Coronary artery (tissue), 2 donors: ENCODE measurements at regions not wholly inside any gene's neighbourhood (a gene's known extent, or its start where the extent isn't known, plus 50 kb on each side); places are given as distances from the start of the nearest gene placed in this dataset.
"Not testable (repeated sequence)": the region's sequence is repeated elsewhere in the genome, so short reads cannot be mapped to it uniquely, and the experiment has no call there.

ENCODE experiments used
- DNase-seq: peaks from one replicate; pipeline ENCODE4 v3.0.0-alpha.2; 2017; ENCODE audit warnings: low spot score
- H3K27ac ChIP-seq, 2 donors: fragments of 200-600 bp; sonication (generic); one replicate each; pipeline ENCODE4 v1.5.1; 2016 to 2019
- H3K4me3 ChIP-seq: fragments of 200-600 bp; sonication (generic); 2 replicates; pipeline ENCODE4 v1.5.1; 2016; ENCODE audit warnings: mild to moderate bottlenecking, moderate library complexity
- TF ChIP-seq, protein P1 (sequence below): fragments of 200-600 bp; sonication (generic); IDR thresholded peaks from one replicate; pipeline ENCODE4 v1.5.1; 2019; ENCODE audit warnings: antibody characterized with exemption

DNA sequence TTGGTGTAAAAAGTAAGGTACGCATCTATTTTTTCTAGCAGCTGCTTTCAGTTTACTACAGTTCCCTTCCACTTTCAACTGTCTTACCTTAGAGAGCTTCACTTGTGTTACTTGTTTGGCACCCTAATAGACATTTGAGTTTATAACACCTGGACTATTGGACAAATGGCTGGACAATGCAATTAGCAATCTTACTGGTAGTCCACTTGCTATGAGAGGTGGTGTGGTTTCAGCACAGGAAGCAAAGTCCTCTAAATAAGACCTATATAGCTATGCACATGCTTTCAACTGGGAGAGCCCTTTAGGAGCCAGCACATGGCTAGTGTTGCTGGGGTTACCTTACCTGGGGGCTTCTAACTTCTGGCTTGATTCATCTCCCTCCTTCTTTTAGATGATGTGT lies 119.6 kb upstream of the RANBP3L start:
- TF ChIP-seq, protein P1, sequence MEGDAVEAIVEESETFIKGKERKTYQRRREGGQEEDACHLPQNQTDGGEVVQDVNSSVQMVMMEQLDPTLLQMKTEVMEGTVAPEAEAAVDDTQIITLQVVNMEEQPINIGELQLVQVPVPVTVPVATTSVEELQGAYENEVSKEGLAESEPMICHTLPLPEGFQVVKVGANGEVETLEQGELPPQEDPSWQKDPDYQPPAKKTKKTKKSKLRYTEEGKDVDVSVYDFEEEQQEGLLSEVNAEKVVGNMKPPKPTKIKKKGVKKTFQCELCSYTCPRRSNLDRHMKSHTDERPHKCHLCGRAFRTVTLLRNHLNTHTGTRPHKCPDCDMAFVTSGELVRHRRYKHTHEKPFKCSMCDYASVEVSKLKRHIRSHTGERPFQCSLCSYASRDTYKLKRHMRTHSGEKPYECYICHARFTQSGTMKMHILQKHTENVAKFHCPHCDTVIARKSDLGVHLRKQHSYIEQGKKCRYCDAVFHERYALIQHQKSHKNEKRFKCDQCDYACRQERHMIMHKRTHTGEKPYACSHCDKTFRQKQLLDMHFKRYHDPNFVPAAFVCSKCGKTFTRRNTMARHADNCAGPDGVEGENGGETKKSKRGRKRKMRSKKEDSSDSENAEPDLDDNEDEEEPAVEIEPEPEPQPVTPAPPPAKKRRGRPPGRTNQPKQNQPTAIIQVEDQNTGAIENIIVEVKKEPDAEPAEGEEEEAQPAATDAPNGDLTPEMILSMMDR: no peak
- DNase-seq: no peak

DNA sequence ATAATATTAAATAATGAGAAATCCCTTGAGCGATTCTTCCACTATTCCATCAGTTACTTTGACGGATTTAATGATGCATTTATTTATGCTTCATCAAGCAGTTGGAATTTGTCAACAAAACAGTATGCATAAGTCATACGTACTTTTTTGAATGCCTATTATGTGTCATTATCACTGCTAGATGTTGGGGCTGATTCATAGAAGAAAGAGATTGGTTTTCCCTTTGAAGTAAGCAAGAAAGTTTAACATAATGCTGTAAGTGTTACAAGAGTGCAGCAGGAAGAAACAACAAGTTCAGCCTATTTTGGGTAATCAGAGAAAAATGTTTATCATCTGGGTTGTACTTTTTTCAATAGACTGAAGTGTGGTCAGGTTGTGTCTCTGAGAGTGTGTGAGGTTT lies 121.2 kb upstream of the RANBP3L start:
- no peak for DNase-seq
- Histone ChIP-seq H3K27ac (no peak overlapping the region), H3K4me3 (no peak overlapping the region)
- TF ChIP-seq, protein P1: no peak

More for the DNA sequence above, 119.6 kb upstream of the RANBP3L start:
- H3K27ac ChIP-seq: no peak overlapping the region
- H3K4me3 ChIP-seq: no peak overlapping the region

DNA sequence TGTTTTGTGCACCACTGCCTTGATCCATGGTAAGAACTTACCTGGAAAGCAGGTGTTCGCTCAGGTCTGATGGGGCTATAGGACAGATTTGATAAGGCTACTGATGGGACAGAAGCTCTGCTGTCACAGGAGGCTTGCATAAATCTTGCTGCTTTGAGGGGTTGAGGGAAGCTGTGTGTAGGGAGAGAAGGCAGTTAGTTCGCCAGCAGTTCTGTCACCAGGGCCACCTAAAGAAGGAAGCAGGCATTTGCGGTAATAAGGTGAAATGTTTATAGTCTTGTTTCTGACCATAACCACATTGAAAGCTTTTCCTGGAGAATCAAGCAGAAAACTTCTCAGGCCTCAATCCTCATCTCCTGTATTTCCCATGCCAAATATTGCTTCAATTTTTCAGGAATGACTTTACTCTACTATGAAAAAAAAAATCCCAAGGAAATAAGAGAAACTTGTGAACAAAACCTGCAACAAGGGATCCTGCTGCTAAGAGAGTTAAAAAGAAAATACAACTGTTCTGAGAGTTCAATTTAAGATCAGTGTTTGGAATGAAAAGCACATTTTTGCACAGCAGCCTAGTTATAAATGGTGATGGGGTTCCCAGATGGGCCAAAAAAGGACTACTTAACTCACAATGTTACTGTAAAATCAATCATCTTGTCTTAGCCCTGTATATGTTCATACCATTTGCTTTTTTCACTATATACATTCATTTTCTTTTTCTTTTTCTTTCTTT lies 122.0 kb upstream of the RANBP3L start:
- Histone ChIP-seq H3K4me3 (no peak overlapping the region), H3K27ac (no peak overlapping the region)
- TF ChIP-seq, protein P1: no peak
- DNase-seq: no peak

DNA sequence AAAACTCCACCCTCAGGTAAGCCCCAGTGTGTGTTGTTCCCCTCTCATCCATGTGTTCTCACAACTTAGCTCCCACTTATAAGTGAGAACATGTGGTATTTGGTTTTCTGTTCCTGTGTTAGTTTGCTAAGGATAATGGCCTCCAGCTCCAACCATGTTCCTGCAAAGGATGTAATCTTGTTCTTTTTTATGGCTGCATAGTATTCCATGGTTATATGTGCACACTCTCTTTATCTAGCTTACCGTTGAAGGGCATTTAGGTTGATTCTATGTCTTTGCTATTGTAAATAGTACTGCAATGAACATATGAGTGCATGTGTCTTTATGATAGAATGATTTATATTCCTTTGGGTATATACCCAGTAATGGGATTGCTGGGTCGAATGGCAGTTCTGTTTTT lies 124.4 kb upstream of the RANBP3L start:
- H3K27ac ChIP-seq, H3K4me3 ChIP-seq, DNase-seq: not testable (repeated sequence)

DNA sequence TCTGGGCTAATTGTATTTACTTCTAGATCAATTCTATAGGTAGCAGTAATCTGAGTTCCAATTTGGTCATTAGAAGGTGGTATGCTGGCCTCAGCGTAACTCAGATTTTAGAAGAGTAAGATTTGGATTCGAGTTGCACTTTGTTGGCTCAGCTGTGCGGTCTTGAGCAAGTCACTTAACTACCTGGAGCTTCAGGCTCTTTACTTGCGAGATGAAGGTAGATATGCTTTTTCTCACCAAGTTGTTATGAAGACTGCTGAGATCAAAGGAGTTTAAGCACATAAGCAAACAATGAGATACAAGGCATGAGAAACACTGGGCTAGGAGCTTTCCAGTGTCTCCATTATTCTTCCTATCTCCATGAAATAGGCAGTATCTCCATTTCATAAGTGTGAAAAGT lies 133.8 kb upstream of the RANBP3L start:
- TF ChIP-seq, protein P1: no peak
- DNase-seq: no peak
- Histone ChIP-seq H3K27ac (no peak overlapping the region), H3K4me3 (no peak overlapping the region)

DNA sequence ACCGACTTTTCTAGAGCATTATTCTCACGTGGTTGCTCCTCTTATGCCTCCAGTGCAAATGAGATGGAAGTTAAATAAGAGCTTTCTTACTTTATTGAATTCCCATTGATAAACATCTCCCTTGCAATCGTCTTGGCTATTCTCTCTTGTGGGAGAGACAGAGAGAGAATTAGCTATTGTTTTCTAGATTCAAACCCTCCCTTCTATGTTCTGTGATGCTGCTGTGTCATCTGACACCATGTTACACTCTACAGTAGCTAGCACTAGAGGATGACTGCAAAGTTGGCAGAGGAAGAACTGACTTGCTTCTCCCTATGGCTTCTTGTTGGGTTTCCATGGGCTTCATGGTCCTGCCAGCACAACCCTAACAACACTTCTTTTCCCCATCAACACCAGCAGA lies 134.6 kb upstream of the RANBP3L start:
- H3K27ac ChIP-seq: no peak overlapping the region
- DNase-seq: no peak
- TF ChIP-seq, protein P1: no peak
- H3K4me3 ChIP-seq: no peak overlapping the region

DNA sequence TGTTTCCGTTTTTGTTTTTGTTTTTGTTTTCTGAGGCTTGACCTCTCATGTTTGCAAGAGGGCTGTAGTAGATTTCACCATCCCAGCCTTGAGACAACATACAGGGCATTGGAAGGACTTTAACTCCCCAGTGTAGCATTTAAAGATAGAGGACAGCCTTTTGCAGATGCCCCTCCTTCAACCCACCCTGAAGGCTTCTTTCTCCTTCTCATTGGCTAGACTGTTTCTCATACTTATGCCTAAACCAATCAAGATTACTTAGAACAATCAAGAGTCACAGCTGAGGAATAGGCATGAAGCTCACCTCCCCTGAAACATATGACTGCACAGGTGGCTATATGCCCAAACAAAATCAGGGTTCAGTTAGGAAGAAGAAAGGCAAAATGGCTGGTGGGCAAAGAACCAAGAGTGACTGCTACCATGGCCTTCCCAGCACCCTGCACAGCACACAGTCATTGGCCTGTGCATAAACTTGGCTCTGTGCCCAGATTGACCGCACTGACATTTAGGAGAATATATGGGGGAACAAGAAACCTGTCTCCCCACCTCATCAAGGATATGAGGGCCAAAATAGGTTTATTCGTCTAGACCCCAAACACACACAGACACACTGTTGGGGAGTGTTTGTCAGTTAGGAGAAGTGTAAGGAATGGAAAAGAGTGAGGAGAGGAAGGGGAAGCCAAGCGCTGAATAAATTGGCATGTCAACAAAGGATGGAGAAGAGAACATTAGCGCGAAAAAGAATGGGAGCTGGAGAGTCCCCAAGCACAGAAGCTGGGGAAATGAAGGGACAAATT lies 137.3 kb upstream of the RANBP3L start:
- DNase-seq: no peak
- TF ChIP-seq, protein P1: no peak
- H3K27ac ChIP-seq: no peak overlapping the region
- no peak overlapping the region for H3K4me3 ChIP-seq
